ENCODE measurements at regions not wholly inside any gene's neighbourhood (a gene's known extent, or its start where the extent isn't known, plus 50 kb on each side); places are given as distances from the start of the nearest gene placed in this dataset.

DNA sequence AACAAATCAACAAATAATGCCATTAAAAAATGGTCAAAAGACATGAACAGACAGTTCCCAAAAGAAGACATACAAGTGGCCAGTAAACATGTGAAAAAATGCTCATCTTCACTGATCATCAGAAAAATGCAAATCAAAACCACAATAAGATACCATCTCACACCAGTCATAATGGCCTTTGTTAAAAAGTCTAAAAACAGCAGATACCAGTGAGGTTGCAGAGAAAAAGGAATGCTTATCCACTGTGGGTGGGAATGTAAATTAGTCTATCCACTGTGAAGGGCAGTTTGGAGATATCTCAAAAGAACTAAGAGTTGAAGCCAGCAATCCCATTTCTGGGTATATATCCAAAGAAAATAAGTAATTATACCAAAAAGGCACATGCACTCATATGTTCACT lies 668.1 kb upstream of the CPEB2 start:
- no peak overlapping the region for H4K8ac ChIP-seq (replicated peaks; ENCODE audit: insufficient read length, low read depth, low read length)
- no peak overlapping the region for H2AK5ac ChIP-seq (ENCODE audit: insufficient read length, low read length)
- no peak overlapping the region for H3K18ac ChIP-seq (ENCODE audit: insufficient read length, low read depth, low read length)

More for the DNA sequence above, 668.1 kb upstream of the CPEB2 start:
- Histone ChIP-seq H4K5ac (ENCODE audit: insufficient read length, low read depth, low read length) (no peak overlapping the region), H2BK15ac (ENCODE audit: low read depth, low read length) (no peak overlapping the region), H2BK5ac (ENCODE audit: insufficient read length, low read length) (no peak overlapping the region), H4K91ac (ENCODE audit: insufficient read length, low read depth, low read length) (no peak overlapping the region), H3K27me3 (ENCODE audit: insufficient read depth, low read length) (no peaks in the 10 kb centered on the region), H3K9me3 (ENCODE audit: control insufficient read depth, low read depth, low read length) (no peaks in the 10 kb centered on the region), H3K4ac (ENCODE audit: low read depth, low read length) (no peak overlapping the region), H3K23me2 (ENCODE audit: insufficient read length, low read depth, low read length, poor library complexity, severe bottlenecking) (no peaks in the 10 kb centered on the region), H3K14ac (ENCODE audit: insufficient read depth, low read length) (no peak overlapping the region), H3K9ac (ENCODE audit: extremely low read depth, insufficient read length, low read length) (no peak overlapping the region), H2AFZ (ENCODE audit: low read length) (no peak overlapping the region), H2BK120ac (ENCODE audit: low read depth, low read length, poor library complexity, severe bottlenecking) (no peak overlapping the region), H3K79me2 (ENCODE audit: insufficient read depth, low read length) (no peaks in the 10 kb centered on the region), H3K23ac (ENCODE audit: insufficient read length, low read depth, low read length) (no peak overlapping the region), H3K4me2 (ENCODE audit: insufficient read depth, insufficient read length, low read length) (no peak overlapping the region), H3K56ac (ENCODE audit: insufficient read length, low read depth, low read length) (no peak overlapping the region), H3K79me1 (ENCODE audit: insufficient read depth, low read depth, low read length, poor library complexity, severe bottlenecking) (no peaks in the 10 kb centered on the region), H3T11ph (ENCODE audit: low read length) (no peak overlapping the region), H3K27ac (ENCODE audit: insufficient read length, low read depth, low read length) (no peak overlapping the region), H2BK12ac (ENCODE audit: insufficient read length, low read depth, low read length) (no peak overlapping the region), H4K20me1 (ENCODE audit: control insufficient read depth, insufficient read depth, insufficient read length) (no peaks in the 10 kb centered on the region), H3K4me1 (ENCODE audit: insufficient read depth, low read length) (no peaks in the 10 kb centered on the region), H2BK20ac (ENCODE audit: low read depth, low read length, poor library complexity, severe bottlenecking) (no peak overlapping the region)
- peaks cover 4 to 5% of the 10 kb centered on the region in 2 experiments for H3K4me1 Mint-ChIP-seq
- peaks cover 0 to 3% of the 10 kb centered on the region in 2 experiments; a peak in 2 of 5 replicates for H3K9me3 Mint-ChIP-seq
- no peak overlapping the region for H3K27ac Mint-ChIP-seq
- H3K4me3 Mint-ChIP-seq: no peak overlapping the region
- TF ChIP-seq, protein P1, sequence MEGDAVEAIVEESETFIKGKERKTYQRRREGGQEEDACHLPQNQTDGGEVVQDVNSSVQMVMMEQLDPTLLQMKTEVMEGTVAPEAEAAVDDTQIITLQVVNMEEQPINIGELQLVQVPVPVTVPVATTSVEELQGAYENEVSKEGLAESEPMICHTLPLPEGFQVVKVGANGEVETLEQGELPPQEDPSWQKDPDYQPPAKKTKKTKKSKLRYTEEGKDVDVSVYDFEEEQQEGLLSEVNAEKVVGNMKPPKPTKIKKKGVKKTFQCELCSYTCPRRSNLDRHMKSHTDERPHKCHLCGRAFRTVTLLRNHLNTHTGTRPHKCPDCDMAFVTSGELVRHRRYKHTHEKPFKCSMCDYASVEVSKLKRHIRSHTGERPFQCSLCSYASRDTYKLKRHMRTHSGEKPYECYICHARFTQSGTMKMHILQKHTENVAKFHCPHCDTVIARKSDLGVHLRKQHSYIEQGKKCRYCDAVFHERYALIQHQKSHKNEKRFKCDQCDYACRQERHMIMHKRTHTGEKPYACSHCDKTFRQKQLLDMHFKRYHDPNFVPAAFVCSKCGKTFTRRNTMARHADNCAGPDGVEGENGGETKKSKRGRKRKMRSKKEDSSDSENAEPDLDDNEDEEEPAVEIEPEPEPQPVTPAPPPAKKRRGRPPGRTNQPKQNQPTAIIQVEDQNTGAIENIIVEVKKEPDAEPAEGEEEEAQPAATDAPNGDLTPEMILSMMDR (conservative IDR thresholded peaks at IDR 0.05): no peak
- no peaks in the 10 kb centered on the region for H3K36me3 Mint-ChIP-seq (ENCODE audit: insufficient read depth in 1 of 3, low read depth in 3 of 3)
- no peak for DNase-seq
- H3K27me3 Mint-ChIP-seq (ENCODE audit: low read depth): no peaks in the 10 kb centered on the region

All from H9 (cell line).